ENCODE measurements at regions not wholly inside any gene's neighbourhood (a gene's known extent, or its start where the extent isn't known, plus 50 kb on each side); places are given as distances from the start of the nearest gene placed in this dataset.

- H3K9ac ChIP-seq: no peak overlapping the region
- peak overlapping the region; percentile 3 for H2AFZ ChIP-seq
- no peak for TF ChIP-seq CTCF (IDR thresholded peaks at IDR 0.05)
- peaks cover 38% of the 10 kb centered on the region for H3K4me1 ChIP-seq
- H3K36me3 ChIP-seq (ENCODE audit: control insufficient read depth, insufficient read depth, low read length): no peaks in the 10 kb centered on the region
- H3K27me3 ChIP-seq (ENCODE audit: control insufficient read depth, insufficient read depth, low read length): no peaks in the 10 kb centered on the region
- no peaks in the 10 kb centered on the region for H3K79me2 ChIP-seq
- H3K27ac ChIP-seq: no peak overlapping the region
- no peak overlapping the region for H3K4me3 ChIP-seq (ENCODE audit: low read depth, low read length)
- no peak overlapping the region for H3K4me2 ChIP-seq (ENCODE audit: low read length)
- no peaks in the 10 kb centered on the region for H3K9me3 ChIP-seq (ENCODE audit: control insufficient read depth, low read length)
These were observed 90.0 kb upstream of the STT3B start for GRCh38 chr3:31442755-31443154.

GRCh38 chr3:31444220-31445142 is 88.2 kb upstream of the STT3B start:
- H3K9me3 ChIP-seq (ENCODE audit: control insufficient read depth, low read length): no peaks in the 10 kb centered on the region
- H3K4me3 ChIP-seq (ENCODE audit: low read depth, low read length): no peak overlapping the region
- H3K36me3 ChIP-seq (ENCODE audit: control insufficient read depth, insufficient read depth, low read length): no peaks in the 10 kb centered on the region
- no peaks in the 10 kb centered on the region for H3K27me3 ChIP-seq (ENCODE audit: control insufficient read depth, insufficient read depth, low read length)
- peak overlapping the region; percentile 65 for H2AFZ ChIP-seq
- peak overlapping the region; percentile 55 for H3K27ac ChIP-seq
- no peak overlapping the region for H3K9ac ChIP-seq
- H3K4me2 ChIP-seq (ENCODE audit: low read length): peak overlapping the region; percentile 40
- H3K79me2 ChIP-seq: no peaks in the 10 kb centered on the region
- TF ChIP-seq CTCF (IDR thresholded peaks at IDR 0.05): no peak
- peaks cover 38% of the 10 kb centered on the region for H3K4me1 ChIP-seq

- Histone ChIP-seq H3K4me1 (peaks cover 38% of the 10 kb centered on the region), H3K27ac (peak overlapping the region; percentile 55), H3K9me3 (ENCODE audit: control insufficient read depth, low read length) (peaks cover 4% of the 10 kb centered on the region), H3K27me3 (ENCODE audit: control insufficient read depth, insufficient read depth, low read length) (no peaks in the 10 kb centered on the region), H3K79me2 (no peaks in the 10 kb centered on the region), H3K36me3 (ENCODE audit: control insufficient read depth, insufficient read depth, low read length) (peaks cover 5% of the 10 kb centered on the region), H3K9ac (no peak overlapping the region), H3K4me3 (ENCODE audit: low read depth, low read length) (peak overlapping the region; percentile 14), H2AFZ (peak overlapping the region; percentile 14), H3K4me2 (ENCODE audit: low read length) (peak overlapping the region; percentile 52)
- TF ChIP-seq CTCF (IDR thresholded peaks at IDR 0.05): no peak
These were observed 87.0 kb upstream of the STT3B start for GRCh38 chr3:31445701-31446100.

- H3K4me1 ChIP-seq: peaks cover 38% of the 10 kb centered on the region
- no peak overlapping the region for H3K4me2 ChIP-seq (ENCODE audit: low read length)
- peak overlapping the region; percentile 47 for H2AFZ ChIP-seq
- no peaks in the 10 kb centered on the region for H3K27me3 ChIP-seq (ENCODE audit: control insufficient read depth, insufficient read depth, low read length)
- peaks cover 4% of the 10 kb centered on the region for H3K9me3 ChIP-seq (ENCODE audit: control insufficient read depth, low read length)
- no peak overlapping the region for H3K9ac ChIP-seq
- H3K79me2 ChIP-seq: no peaks in the 10 kb centered on the region
- peak overlapping the region; percentile 21 for H3K27ac ChIP-seq
- H3K36me3 ChIP-seq (ENCODE audit: control insufficient read depth, insufficient read depth, low read length): peaks cover 5% of the 10 kb centered on the region
- TF ChIP-seq CTCF (IDR thresholded peaks at IDR 0.05): peak; percentile 63
- H3K4me3 ChIP-seq (ENCODE audit: low read depth, low read length): no peak overlapping the region
These were observed 84.5 kb upstream of the STT3B start for GRCh38 chr3:31448035-31448881.

Measured in parathyroid adenoma (tissue), 2 donors.